GM13976 (cell line): ENCODE measurements at regions not wholly inside any gene's neighbourhood (a gene's known extent, or its start where the extent isn't known, plus 50 kb on each side); places are given as distances from the start of the nearest gene placed in this dataset.
"Not testable (repeated sequence)": the region's sequence is repeated elsewhere in the genome, so short reads cannot be mapped to it uniquely, and the experiment has no call there.

Experiments used
- DNase-seq: peaks from one replicate; pipeline ENCODE4 v3.0.0; 2012; ENCODE audit warnings: low spot score
- in situ Hi-C: fragments of 300-500 bp; cut with MboI; formaldehyde crosslinking; loops from one replicate; pipeline ENCODE4 v1.12.0; 2022; ENCODE audit warnings: low sequenced_read_pairs, mixed read lengths, inconsistent platforms; ENCODE audit not compliant: unreplicated experiment
- TF ChIP-seq, protein P1 (sequence below): IDR thresholded peaks from 2 replicates; pipeline ENCODE4 v1.5.1; 2012; ENCODE audit warnings: borderline replicate concordance, mild to moderate bottlenecking; ENCODE audit not compliant: insufficient read depth; ENCODE audit errors: extremely low read depth, missing control alignments, control extremely low read depth

DNA sequence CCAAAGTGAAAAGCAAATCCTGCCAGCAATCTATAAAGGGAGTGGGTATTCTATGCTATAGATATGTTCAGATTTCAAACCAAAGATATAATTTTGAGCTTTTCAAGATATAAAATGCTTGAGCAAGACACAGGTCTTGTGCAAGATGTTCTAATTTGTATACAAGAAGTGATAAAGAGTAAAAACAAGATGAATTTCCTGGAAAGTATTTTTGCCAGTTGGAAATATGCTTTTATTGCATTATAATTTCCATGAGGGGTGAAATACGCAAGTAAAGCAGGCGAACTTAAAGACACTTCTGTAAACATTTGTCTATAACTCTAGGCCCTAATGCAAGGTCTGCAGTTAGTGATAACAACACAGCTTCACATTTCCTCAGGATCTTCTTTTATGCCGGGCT lies 640.5 kb downstream of the TMEM182 start:
- in situ Hi-C loops, result no loop called here
- no peak for DNase-seq
- TF ChIP-seq, protein P1, sequence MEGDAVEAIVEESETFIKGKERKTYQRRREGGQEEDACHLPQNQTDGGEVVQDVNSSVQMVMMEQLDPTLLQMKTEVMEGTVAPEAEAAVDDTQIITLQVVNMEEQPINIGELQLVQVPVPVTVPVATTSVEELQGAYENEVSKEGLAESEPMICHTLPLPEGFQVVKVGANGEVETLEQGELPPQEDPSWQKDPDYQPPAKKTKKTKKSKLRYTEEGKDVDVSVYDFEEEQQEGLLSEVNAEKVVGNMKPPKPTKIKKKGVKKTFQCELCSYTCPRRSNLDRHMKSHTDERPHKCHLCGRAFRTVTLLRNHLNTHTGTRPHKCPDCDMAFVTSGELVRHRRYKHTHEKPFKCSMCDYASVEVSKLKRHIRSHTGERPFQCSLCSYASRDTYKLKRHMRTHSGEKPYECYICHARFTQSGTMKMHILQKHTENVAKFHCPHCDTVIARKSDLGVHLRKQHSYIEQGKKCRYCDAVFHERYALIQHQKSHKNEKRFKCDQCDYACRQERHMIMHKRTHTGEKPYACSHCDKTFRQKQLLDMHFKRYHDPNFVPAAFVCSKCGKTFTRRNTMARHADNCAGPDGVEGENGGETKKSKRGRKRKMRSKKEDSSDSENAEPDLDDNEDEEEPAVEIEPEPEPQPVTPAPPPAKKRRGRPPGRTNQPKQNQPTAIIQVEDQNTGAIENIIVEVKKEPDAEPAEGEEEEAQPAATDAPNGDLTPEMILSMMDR, result no peak

DNA sequence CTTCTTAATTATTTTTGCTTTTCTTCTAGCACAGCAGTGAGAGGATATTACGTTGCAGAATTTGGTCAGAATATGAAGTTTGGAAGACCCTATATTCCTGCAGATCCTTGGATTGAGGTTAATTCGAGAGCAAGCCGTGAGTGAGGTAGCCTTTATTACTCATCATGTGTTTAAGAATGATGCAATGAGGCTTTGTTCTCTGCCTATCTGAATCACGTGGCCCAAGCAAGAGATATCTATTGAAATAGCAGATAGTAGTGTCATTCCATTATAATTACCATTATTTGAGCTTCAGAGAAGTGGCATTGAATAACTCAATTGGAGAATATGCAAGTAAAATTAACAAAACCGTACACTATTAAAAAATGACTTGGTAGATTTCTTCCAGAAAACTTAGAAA lies 641.1 kb downstream of the TMEM182 start:
- in situ Hi-C loops, result no loop called here
- no peak for DNase-seq

DNA sequence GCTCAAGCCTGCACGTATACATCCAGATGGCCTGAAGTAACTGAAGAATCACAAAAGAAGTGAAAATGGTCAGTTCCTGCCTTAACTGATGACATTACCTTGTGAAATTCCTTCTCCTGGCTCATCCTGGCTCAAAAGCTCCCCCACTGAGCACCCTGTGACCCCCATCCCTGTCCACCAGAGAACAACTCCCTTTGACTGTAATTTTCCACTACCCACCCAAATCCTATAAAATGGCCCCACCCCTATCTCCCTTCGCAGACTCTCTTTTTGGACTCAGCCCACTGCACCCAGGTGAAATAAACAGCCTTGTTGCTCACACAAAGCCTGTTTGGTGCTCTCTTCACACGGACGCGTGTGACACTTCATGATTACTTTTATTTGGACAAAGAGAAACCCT lies 641.6 kb downstream of the TMEM182 start:
- in situ Hi-C loops, DNase-seq: not testable (repeated sequence)

More for the DNA sequence above, 641.1 kb downstream of the TMEM182 start:
- TF ChIP-seq, protein P1, result no peak

DNA sequence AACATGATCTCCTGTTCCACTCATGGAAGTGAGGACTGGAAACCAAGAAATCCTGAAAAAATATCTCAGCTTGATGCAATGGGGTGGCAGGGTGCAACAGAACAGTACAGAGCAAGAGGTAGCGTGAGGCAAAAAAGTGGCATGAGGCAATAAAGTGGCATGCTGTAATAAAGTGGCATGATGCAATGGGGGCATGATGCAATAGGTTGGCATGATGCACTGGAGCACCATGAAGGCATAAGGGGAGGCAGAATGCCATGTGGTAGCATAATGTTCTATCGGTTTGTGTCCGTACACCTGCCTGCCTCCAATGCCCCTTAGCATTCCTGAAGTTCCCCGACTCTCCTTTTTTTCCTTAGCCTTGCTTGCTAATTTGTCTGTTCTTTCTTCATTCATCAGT lies 648.4 kb downstream of the TMEM182 start:
- TF ChIP-seq, protein P1, result no peak
- DNase-seq, result no peak
- in situ Hi-C loops, result no loop called here

DNA sequence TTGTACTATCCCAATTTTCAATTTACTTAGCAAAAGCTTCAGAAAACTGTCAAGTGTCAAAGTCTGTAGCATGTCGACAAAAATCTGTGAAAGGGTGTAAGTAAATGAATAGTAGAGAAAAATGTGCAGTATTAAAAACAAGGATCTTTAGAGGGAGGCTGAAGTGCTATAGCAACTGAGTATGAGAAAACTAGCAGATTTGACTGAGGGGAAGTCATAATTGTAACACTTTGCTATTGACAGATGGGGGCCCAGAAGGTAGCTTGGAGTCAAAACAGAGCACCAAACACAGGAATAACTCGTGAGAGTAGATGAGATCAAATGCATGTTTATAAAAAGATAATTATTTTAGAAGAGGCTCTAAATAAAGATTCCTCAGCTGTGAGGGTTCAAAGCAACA lies 657.7 kb downstream of the TMEM182 start:
- DNase-seq, result no peak
- in situ Hi-C loops, result no loop called here
- TF ChIP-seq, protein P1, result no peak

DNA sequence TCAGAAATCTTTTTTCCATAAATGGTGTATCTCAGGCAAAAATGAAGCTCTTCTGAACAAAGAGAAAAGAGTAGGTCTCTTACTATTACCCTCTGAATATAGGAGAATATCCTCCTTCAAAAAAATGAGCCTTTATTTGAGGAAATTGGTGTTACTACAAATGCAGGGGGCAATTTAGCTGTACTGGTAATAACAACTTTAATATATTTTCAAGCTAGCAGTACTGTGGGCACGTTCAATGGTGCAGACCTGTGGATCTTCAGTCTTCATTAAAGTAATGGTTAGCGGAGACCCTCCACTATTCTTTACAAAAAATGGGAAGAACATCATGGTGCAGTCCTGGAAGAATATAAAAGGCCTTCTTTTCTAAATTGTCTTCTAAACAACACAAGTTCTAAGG lies 661.3 kb downstream of the TMEM182 start:
- no peak for DNase-seq
- TF ChIP-seq, protein P1, result no peak
- in situ Hi-C loops, result no loop called here

DNA sequence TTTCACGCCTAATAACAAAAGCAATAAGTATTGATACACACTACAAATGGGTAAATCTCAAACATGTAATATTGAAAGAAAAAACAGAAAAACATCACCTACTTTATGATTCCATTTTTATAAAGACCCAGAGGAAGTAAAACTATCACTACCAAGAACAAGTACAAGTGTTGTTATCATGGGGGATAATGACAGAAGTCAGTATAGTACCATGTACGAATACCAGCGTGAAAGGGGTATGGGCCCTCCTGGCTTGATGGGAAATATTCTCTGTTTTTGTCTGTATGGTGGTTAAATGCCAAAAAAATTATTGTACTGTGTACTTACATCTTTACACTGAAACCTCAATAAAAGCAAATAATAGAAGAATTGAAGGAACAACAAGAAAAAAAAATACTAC lies 665.7 kb downstream of the TMEM182 start:
- TF ChIP-seq, protein P1, result no peak
- no peak for DNase-seq
- in situ Hi-C loops, result no loop called here
